GM12873 (cell line): ENCODE measurements at regions not wholly inside any gene's neighbourhood (a gene's known extent, or its start where the extent isn't known, plus 50 kb on each side); places are given as distances from the start of the nearest gene placed in this dataset.

ENCODE experiments used
- CTCF ChIP-seq: IDR thresholded peaks from 2 replicates; pipeline ENCODE4 v1.5.1; 2012; ENCODE audit warnings: low read depth, mild to moderate bottlenecking, moderate library complexity, low read length, control low read depth; ENCODE audit not compliant: insufficient read depth; ENCODE audit errors: missing control alignments

GRCh38 chr10:123259081-123259480, 104.9 kb downstream of the BUB3 start:
- TF ChIP-seq CTCF: no peak

GRCh38 chr10:123259791-123260190, 105.6 kb downstream of the BUB3 start:
- TF ChIP-seq CTCF: no peak

GRCh38 chr10:123262456-123262855, 108.3 kb downstream of the BUB3 start:
- TF ChIP-seq CTCF: no peak

- no peak for TF ChIP-seq CTCF
Observed at GRCh38 chr10:123266971-123267370, 112.8 kb downstream of the BUB3 start.

- TF ChIP-seq CTCF: no peak
Observed at GRCh38 chr10:123269017-123269552, 114.9 kb downstream of the BUB3 start.

GRCh38 chr10:123269675-123270074, 115.5 kb downstream of the BUB3 start:
- no peak for TF ChIP-seq CTCF

GRCh38 chr10:123270221-123270620, 116.0 kb downstream of the BUB3 start:
- no peak for TF ChIP-seq CTCF

- TF ChIP-seq CTCF: no peak
Observed at GRCh38 chr10:123270806-123271205, 116.6 kb downstream of the BUB3 start.
